OCI-LY1 (cell line): ENCODE measurements at regions not wholly inside any gene's neighbourhood (a gene's known extent, or its start where the extent isn't known, plus 50 kb on each side); places are given as distances from the start of the nearest gene placed in this dataset.

Experiments
- EZH2 ChIP-seq: fragments of 200-600 bp; sonication (generic), shearing (Covaris generic); IDR thresholded peaks from 2 replicates; pipeline ENCODE4 v1.8.0; 2017; ENCODE audit warnings: borderline replicate concordance, mixed run types, mild to moderate bottlenecking, antibody characterized with exemption, low read length, moderate library complexity, mixed read lengths
- TF ChIP-seq, protein P1 (sequence below): fragments of 200-600 bp; sonication (generic), shearing (Covaris generic); IDR thresholded peaks from 2 replicates; pipeline ENCODE4 v1.5.1; 2017; ENCODE audit warnings: mild to moderate bottlenecking, antibody characterized with exemption, low read length, moderate library complexity, mixed read lengths

DNA sequence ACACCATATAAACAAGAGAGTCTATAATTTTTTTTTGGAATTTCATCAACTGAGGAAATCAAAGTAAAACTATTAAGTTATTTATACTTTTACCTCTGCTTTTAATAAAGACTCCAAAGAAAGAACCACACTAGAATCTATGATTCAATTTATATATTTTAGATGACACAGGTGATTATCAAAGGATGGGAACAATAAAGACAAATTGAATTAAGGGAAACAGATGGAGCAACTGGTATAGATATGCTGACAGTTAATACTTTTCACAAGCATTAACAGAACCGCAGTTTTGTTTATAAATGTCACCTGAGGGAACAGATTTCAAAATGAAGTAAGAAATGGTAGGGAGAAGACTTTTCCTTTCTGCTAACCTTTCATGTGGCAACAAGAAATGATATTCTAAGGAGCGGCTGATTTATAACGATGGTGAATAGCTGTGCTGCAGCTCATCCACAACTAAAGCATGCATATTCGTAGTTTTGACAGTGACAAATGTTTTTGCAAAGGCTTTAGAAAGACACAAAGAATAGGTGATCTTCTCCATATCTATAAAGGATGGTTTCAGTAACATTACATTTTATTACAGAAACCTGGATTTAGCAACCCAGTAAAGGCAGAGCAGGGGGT, 1502.9 kb upstream of the RAG2 start:
- TF ChIP-seq, protein P1, sequence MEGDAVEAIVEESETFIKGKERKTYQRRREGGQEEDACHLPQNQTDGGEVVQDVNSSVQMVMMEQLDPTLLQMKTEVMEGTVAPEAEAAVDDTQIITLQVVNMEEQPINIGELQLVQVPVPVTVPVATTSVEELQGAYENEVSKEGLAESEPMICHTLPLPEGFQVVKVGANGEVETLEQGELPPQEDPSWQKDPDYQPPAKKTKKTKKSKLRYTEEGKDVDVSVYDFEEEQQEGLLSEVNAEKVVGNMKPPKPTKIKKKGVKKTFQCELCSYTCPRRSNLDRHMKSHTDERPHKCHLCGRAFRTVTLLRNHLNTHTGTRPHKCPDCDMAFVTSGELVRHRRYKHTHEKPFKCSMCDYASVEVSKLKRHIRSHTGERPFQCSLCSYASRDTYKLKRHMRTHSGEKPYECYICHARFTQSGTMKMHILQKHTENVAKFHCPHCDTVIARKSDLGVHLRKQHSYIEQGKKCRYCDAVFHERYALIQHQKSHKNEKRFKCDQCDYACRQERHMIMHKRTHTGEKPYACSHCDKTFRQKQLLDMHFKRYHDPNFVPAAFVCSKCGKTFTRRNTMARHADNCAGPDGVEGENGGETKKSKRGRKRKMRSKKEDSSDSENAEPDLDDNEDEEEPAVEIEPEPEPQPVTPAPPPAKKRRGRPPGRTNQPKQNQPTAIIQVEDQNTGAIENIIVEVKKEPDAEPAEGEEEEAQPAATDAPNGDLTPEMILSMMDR, result no peak
- no peak for TF ChIP-seq EZH2
